Stimulated activated CD8-positive, alpha-beta memory T cell treated with anti-CD3 and anti-CD28 coated beads, Interleukin-15, amount 100 ng/mL, for 1 hour (primary cell): ENCODE measurements at regions not wholly inside any gene's neighbourhood (a gene's known extent, or its start where the extent isn't known, plus 50 kb on each side); places are given as distances from the start of the nearest gene placed in this dataset.

Experiments
- DNase-seq: peaks from one replicate; pipeline ENCODE4 v3.0.0-alpha.2; 2020; ENCODE audit warnings: low read depth

DNA sequence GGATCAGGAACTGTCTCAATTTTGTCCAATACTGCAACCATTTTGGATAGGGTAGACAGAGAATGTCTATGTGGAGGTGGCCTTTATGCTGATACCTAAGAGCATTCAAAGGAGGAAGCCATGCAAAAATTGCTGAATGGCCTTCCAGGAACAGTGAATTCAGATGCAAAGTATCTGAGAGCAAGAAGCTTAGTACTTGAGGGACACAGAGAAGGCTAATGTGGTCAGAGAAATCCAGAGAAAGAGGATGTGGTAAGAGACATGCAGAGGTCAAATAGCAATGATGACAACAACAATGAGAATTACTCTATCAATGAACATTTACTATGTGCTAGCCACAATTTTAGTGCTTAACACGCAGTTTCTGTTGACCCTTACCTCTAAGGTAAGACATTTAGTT lies 785.6 kb upstream of the KLHL1 start:
- no peak for DNase-seq

DNA sequence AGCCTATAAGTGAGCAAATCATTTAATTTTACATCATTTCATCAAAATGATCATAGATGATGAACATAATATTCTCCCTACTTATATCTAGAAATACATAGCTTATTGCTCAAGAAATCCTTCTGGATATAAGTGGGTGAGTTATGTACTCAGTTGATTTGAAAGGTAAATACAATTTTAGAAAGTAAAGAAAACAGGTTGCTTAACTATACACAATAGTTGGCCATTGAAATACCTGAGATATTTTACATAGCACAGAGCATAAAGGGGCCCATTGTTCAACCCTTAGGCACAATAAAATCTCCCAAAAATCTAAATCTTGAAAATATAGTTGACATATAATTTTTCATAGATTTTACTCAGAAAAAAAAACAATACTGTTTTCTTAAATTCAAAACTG lies 782.0 kb upstream of the KLHL1 start:
- no peak for DNase-seq

DNA sequence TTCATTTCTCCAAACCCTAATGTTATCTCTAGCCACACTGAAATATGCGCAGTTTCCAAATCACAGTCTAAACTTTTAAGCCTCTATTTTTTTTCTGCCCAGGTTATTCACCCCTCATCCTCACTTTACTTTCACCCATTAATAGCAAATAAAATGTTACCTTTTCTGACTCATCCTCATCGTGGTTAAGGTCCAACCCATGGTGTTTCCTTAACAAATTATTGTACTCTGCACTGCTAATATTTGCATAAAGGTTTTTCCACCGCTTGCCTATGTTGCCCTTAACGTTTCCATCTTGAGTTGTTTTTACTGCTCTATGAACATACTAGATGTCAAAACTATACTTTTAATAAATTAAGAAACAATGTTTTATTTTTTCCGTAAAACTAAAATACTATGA lies 780.9 kb upstream of the KLHL1 start:
- DNase-seq: no peak

DNA sequence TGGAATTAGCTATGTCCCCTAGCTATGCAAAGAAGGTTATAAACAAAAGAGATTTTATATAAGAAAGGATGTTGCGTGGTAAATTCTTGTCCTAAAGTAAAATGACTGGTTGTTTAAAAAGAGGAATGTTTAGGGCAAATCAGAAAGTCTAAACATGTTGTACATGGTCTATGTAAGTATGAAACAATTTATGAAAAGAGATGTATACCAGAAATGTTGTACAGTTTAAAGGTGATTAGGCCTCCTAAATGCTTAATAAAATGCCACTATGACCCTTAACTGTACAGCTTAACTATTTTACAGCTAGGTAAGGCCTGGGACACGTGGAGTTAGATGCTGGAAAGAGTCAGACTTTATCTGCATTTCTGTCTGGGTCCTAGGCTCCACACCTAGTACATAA lies 775.9 kb upstream of the KLHL1 start:
- DNase-seq: no peak

DNA sequence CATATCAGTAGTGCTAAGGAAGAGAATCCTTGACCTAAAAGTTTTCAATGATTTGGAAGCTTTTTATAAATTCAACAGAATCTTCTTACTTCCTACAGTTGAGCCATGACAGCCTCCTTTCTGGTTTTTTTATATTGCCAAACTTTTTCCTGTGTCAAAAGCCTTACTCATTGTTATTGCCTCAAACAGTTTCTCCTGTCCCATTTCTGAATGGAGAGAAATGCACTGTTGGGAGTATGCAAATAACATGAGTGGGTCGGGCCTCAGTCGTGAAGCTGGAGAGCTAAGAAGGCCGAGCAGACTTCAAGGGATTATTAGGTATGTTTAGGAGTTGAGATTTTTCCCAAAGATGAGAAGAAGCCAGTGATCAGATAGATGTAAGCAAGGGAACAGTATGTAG lies 766.4 kb upstream of the KLHL1 start:
- DNase-seq: no peak

DNA sequence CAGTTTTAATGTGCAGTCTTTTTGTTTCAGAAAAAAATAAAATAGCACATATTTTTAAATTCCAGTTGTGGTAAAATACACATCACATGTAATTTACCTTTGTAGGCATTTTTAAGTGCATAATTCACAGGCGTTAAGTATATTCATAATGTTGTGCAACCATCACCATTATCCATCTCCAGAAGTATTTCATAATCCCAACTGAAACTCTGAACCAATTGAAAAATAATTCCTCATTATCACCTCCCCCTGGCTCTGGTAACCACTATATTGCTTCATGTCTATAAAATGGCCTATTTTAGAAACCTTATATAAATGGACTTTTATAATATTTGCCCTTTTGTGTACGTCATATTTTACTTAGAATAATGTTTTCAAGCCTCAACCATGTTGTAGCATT lies 756.5 kb upstream of the KLHL1 start:
- DNase-seq: no peak

DNA sequence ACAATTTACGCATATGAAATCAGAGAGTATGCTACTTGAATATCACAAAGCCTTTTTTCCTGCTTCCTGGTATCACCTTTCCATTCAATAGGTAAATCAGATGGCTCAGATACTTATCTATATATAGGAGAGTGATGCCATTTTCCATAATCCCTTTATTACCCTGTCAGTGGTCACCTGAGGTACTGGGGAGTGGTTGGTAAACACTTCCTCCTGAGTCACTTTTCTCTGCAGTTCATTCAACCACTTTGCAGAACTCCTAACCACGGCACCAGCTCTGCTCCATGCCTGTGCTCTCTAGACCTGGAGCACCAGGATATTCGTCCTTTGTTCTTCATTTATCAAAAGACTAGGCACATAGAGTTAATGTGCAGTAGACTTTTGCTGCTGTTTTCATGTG lies 748.5 kb upstream of the KLHL1 start:
- no peak for DNase-seq

DNA sequence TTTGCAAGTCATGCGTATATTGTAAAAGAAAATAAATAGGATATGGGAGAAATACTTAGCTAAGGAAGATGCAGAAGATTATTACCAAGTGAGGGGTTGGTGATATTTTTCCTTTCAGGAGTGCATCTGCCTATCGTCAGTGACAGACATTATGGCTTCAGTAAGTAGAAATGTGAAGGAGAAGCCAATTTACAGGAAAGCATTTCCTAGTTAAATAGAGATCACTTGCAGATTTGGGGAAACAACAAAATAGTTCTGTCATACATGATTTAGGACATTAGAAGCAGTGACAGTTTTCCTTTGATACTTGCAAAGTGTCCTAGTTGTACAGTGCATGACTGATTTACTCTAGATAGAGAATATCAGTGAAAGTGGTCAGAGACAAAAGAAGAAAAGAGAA lies 747.8 kb upstream of the KLHL1 start:
- no peak for DNase-seq

DNA sequence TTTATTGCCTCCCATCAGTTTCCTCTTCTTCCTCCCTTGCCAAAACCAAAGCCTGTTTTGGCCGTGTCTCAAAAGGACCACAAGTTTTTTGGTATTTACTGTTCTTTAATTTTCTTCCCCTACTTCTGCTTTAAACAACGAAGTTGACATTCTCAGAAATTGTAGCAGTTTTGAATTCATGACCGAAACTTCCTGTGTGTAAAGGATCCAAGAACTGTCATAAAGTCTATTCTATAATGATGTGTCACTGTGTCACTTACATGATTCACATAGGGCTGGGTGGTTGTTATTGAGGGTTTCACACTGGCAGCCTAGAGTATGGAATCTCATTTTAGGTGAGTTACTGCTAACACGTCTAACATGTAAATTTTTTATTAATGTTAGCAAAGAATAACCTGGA lies 741.0 kb upstream of the KLHL1 start:
- DNase-seq: no peak

DNA sequence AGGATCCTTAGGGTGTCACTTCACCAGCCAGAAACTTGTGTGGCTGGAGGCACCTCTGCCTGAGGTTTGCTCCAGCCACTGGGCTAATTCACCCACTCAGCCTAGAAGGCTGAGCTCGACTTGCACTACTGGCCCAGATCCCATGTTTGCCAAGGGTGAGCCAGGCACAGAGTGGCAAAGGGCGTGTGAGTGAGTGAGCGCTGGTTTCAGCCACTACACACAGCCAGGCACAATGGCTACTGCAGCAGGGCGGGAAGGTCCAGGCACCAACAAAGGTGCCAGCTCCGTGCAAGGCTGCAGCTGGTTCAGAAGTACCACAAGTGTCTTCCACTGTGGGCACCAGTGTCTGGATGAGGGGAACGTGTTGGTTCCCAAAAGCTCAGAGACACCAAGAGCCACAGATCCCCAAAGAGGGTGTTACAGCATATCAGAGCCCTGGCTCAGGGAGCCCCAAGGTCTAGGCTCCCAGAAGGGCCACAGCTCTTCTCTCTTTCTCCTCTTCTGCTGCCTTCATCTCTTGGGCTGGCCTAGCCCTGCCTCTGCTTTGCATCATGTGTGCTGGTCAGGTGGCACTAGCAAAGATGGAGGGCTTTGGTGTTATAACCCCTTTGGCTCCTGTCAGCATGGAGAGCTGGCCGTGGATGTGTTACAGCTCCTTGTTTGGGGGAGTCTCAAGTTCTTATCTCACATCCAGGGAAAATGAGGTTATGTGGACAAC lies 736.3 kb upstream of the KLHL1 start:
- no peak for DNase-seq

DNA sequence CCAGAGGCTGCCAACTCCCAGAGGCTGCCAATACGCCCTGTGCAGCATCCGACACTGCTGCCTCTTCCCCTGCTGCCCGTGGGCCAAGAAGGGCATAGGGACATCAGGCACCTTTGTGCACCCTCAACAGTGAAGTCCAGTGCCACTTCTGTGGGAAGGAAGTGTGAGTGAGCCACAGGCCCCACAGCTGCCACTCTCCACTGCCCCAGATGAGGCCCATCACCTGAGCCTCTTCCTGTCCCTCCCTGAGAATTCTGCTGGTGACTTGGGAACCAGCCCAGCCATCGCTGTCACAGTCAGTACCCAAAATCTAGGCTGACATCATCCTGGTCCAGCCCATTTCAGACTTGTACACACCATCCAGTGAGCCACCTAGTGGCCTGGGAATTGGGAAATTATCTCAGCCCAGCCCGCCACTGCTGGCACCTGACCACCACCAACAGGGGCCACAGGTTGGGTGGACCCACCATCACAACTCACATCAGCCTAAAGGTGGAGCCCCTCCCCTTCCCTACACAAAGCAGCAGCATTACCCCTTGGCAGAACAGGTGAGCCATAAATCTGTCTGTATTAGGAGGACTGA lies 733.9 kb upstream of the KLHL1 start:
- DNase-seq: no peak

DNA sequence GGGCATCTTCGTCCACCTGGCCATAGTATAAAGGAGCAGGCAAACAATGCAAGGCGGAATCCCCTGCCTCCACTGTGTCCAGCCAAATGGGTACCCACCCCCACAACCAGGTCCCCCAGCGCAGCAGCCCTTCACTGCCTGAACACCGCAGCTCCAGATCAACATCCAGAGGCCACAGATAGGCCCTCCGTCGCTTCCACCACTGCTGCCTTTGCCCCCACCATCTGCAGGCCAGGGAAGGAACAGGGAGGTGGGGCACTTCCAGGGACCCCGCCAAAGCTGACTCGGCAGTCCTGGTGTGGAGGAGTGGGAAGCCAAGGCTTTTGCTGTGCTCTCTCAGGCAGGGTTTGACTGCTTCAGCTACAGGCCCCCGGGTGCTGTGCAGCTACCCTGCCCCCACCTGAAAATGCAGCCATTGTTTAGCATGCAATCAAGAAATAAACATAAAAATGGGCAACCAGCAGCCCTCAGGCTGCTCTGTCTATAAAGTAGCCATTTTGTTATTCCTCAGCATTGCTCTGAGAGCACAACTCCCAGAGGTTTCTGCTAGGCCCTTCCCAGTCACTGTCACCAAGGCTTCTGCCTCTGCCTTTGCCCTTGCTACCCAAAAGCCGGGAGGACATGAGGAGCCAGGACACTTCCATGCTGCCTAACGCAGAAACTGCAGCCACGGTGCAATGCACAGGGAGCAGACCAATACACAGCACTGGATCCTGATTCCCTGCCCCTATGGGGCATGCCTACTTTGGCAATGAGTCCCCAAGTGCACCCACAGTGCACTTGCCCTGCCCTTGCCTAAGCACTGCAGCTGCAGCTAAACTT lies 733.2 kb upstream of the KLHL1 start:
- no peak for DNase-seq

DNA sequence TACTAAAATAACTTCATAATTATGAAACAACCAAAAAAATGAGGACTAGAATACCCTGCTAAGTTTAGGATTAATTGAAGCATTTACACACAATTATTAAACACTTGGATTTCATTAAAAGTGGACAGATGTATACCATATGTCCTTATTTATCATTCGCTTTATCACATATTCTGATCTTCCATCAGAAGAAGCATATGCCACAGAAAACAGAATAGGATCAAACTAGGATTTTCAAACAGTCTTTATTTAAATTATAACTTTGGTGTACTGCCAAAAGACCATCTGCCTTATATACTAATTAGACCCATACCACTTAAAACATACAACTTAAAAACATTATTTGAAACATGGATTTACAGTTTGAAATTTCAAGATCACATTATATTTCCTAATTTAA lies 727.1 kb upstream of the KLHL1 start:
- DNase-seq: no peak

DNA sequence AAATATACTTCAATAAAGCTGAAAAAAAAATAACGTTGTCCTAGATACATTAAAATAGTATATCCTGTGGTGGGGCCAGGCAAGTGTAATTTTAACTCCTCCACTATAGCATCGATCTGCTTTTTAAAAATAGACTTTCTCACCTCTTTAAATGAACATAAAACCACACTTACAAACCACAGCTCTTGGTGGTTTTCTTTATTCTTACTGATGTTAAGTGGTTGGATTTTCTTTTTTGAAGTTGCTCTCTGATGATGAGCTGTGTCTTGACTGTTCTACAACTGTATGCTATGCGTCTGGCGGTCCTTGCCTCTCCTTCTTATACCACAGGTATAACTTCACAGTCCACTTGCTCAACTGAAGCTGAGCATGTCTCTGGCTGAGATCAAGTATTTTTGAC lies 721.5 kb upstream of the KLHL1 start:
- no peak for DNase-seq

DNA sequence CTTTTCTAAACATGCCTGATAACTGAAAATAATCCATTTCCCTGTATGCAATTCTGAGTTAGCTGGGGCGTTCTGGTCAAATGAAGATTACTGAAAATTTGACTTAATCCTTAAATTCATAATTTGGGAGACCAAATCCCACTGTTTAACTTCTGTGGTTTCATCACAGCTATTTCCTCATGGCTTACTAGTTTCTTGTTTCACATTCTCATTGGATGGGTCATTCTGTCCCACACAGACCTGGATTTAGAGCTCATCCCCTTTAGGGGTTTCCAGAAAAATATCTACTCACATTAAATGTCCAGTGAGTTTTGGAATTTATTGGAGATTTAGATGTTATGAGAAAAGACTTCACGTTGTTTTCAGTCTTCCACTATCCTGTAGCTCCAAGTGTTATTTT lies 709.3 kb upstream of the KLHL1 start:
- no peak for DNase-seq

DNA sequence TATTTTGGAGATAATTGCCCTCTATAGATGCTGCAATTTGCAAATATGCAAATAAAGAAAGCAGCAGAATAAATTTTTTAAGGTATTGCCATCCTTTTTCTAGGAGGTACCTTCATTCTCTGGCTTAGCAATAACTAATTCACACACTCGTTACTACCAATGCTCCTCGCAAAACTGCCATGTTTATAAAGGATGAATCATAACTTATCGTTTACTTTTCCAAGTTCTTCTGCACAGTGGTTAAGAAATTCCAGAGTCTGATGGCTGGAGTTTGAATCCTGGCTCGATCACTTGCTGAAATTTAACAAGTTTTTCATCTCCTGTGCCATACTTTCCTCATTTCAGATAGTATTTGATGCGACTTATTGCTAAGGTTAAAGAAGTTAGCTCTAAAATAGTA lies 708.6 kb upstream of the KLHL1 start:
- no peak for DNase-seq

DNA sequence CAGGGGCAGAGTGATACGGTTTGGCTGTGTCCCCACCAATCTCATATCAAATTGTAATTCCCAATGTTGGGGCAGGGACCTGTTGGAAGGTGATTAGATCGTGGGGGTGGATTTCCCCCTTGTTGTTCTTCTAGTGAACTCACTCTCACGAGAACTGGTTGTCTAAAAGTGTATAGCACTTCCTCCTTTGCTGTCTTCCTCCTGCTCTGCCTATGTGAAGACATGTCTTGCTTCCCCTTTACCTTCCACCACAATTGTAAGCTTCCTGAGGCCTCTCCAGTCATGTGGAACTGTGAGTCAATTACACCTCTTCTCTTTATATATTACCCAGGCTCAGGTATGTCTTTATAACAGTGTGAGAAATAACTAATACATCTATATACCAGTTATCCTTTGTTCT lies 706.4 kb upstream of the KLHL1 start:
- DNase-seq: no peak

DNA sequence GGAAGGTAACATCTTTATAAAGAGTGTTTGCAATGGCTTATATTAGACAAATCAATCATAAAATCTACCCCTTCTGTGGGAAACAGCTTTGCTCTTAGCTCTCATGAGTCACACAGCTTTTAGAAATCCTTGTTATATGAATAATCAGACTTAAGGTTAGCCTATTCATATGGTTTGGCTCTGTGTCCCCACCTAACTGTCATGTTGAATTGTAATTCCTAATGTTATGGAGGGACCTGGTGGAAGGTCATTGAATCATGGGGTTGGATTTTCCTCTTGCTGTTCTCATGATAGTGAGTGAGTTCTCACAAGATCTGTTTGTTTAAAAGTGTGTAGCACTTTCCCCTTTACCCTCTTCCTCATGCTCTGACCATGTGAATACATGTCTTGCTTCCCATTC lies 704.2 kb upstream of the KLHL1 start:
- DNase-seq: no peak

DNA sequence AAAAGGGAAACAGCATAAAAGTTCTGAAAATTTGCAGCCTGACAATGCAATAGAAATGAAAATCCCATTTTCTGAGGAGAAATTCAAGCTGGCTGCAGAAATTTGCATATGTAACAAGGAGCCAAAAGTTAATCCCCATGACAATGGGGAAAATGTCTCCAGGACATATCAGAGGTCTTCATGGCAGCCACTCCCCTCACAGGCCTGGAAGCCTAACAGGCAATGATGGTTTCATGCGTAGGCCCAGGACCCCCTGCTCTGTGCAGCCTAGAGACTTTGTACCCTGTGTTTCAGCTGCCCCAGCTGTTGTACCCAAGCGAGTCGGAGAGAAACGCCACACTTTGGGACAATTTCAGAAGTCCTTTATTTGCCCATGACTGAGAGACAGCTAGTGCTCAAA lies 701.3 kb upstream of the KLHL1 start:
- DNase-seq: no peak

DNA sequence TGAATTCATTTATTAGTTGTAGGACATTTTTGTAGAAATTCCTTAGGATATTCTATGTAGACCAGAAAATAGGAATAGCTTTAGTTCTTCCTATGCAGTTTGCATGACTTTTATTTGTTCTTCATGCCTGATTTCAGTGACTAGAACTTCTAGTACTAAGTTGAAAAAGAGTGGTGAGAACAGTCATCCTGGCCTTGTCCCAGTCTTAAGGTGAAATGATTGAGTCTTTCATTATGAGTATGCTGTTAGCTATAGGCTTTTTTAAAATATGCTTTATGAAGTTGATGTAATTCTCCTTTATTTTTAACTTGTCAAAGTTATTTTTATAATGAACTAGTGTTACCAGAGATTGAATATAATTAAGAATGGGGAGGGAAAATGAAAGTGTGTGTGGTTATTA lies 690.1 kb upstream of the KLHL1 start:
- DNase-seq: no peak

DNA sequence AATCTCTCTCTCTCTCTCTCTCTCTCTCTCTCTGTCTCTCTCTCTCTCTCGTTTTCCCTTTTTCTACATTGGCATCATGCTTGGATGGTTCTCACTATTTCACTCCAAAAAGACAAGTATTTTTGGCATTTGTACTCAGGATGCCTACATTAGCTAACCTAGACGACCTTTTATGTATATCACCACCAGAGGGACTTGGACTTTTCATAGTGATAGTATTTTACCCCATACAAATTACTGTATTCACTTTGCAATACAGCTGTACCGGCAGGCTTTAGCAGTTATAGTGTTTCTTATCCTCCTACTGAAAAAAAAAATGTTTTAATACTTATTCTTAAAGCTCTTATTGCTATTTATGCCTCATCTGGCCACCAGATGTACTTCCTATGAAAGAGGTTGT lies 687.2 kb upstream of the KLHL1 start:
- DNase-seq: no peak

DNA sequence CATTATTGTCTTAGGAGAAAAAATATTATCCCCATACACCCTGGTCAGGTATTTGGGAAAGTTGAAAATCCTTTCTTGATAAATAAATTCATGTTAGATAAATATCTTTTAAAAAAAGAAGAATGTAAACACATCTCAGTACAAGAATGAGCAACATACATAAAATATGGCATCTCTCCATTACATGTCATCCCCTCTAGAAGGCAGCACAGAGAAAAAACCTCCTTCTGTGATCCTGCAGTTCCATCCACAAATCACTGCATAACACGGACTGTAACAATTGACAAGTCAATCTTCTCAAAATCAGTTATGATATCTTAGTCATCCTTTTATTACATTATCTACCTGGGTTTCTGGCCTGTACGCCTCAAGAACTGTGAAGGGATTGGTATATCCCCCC lies 683.9 kb upstream of the KLHL1 start:
- no peak for DNase-seq

DNA sequence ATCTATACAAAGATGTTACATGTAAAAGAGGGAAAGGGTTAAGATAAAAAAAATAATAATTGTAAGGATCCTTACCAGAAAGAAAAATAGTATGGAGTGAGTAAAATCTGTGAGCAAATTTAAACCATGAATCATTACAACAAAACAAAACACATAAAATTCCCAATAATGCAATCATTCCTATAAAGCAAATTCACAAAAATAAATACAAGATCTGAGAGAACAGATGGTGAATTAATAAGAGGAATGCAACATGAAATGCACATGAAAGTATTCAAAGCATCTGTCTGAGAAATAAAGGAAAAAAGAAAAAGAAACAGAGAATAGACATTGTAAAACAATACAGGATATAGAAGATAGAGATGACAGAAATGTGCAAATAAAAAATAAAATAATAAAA lies 681.5 kb upstream of the KLHL1 start:
- DNase-seq: no peak

DNA sequence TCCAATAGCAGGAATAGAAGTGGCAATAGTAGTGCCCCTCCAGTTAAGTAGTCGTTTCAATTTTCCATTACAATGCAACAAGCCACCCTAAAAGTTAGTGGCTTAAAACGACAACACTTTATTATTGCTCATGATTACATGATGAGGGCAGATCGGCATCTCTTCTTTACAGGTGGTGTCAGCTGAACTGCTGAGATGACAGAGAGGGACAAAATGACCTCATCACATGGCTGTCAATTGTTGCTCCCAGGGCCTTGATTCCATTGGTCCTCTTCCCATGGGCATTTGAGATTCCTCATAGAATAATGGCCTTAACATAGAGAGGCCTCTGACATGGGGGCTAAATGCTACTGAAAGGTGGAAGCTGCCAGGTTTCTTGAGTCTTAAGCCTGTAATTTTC lies 679.8 kb upstream of the KLHL1 start:
- no peak for DNase-seq
